ENCODE measurements at regions not wholly inside any gene's neighbourhood (a gene's known extent, or its start where the extent isn't known, plus 50 kb on each side); places are given as distances from the start of the nearest gene placed in this dataset.

DNA sequence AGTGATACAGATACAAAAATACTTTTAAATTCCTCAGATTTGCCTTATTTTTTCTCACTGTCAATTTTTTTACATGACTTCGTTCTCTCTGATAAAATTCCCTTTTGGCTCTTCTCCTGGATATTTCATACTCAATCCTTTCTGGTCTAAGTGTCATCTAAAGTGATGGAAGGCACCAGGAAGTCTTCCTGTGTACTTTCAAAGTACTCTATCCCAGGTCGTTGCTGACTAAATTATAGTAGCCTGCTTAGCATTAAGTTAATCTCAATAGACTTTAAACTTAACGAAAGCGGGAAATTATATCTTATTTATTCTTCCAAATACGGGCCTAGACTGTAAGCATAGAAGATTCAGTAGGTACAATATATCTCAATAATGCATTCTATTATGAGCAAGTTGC is 67.8 kb downstream of the CASP12 start:
- H3K27me3 Mint-ChIP-seq: no peaks in the 10 kb centered on the region
- H3K9me3 Mint-ChIP-seq: no peaks in the 10 kb centered on the region
- no peaks in the 10 kb centered on the region for H3K36me3 Mint-ChIP-seq (ENCODE audit: insufficient read depth)
- H3K4me1 Mint-ChIP-seq: no peaks in the 10 kb centered on the region
- no peak overlapping the region for H3K4me3 Mint-ChIP-seq
- DNase-seq (ENCODE audit: low spot score in 2 of 2): no peak
- no peak overlapping the region for H3K27ac Mint-ChIP-seq (ENCODE audit: low read depth)
- no peak for ATAC-seq (replicated peaks; ENCODE audit: extremely low read depth, poor library complexity, severe bottlenecking)

DNA sequence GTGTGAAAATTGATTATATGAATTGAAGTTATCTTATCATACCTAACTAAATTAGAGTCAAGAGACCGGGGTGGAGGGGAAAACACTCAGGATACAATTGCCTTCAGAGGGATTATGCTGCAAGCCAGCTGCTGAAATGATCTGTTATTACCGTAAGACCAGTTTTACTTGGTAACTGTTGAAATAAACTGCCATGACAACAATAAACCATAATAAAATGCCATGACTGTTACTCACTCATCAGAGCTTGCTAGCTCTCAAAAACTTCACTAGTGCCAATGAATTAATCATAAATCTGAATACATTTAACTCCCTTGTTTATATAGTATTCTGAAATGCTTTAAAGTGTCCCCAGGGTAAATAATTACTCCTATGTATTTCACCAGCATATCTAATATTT is 68.2 kb downstream of the CASP12 start:
- Mint-ChIP-seq H3K4me1 (no peaks in the 10 kb centered on the region), H3K27ac (ENCODE audit: low read depth) (no peak overlapping the region), H3K36me3 (ENCODE audit: insufficient read depth) (no peaks in the 10 kb centered on the region), H3K4me3 (no peak overlapping the region), H3K27me3 (no peaks in the 10 kb centered on the region), H3K9me3 (no peaks in the 10 kb centered on the region)
- ATAC-seq (replicated peaks; ENCODE audit: extremely low read depth, poor library complexity, severe bottlenecking) (no peak), DNase-seq (ENCODE audit: low spot score in 2 of 2) (no peak)

DNA sequence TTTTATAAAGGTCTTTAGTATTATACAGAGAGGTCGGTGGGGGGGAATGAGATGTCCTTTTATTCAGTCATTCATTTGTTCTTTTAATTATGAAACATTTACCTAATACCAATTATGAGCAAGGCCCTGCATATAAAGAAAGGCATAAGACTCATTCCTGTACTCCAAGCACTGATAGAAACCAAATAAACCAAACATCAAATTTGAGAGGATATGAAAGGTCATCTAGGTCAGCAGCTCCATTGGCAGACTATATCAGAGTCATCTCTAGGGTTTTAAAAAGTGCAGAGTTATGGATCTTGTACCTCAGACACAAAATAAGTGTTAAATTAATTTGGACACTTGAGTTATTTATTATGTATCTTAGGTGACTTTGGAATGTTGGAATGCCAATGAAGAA is 71.5 kb downstream of the CASP12 start:
- Mint-ChIP-seq H3K4me3 (no peak overlapping the region), H3K9me3 (no peaks in the 10 kb centered on the region), H3K4me1 (peaks cover 11% of the 10 kb centered on the region), H3K36me3 (ENCODE audit: insufficient read depth) (no peaks in the 10 kb centered on the region), H3K27ac (ENCODE audit: low read depth) (no peak overlapping the region), H3K27me3 (no peaks in the 10 kb centered on the region)
- ATAC-seq (replicated peaks; ENCODE audit: extremely low read depth, poor library complexity, severe bottlenecking): no peak
- DNase-seq (ENCODE audit: low spot score in 2 of 2): no peak

DNA sequence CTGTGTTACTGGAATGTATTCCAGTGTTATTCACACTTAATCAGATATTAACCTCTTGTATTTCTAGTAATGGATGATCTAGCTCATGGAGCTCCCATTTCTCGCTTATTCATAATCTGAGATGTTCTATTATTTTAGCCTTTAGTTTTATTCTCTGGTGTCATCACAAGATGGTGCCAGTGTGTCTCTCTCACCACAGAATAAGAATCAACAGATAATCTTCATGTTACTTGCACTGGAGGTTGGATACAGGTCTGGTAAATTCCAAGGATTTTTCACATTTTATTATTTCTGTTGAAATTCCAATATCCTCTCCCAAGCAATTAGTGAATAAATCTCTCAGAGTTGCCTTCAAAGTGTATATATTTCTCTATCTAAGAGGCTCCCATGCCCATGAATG is 74.6 kb downstream of the CASP12 start:
- Mint-ChIP-seq H3K4me3 (no peak overlapping the region), H3K27me3 (no peaks in the 10 kb centered on the region), H3K9me3 (no peaks in the 10 kb centered on the region), H3K4me1 (peaks cover 19% of the 10 kb centered on the region), H3K36me3 (ENCODE audit: insufficient read depth) (no peaks in the 10 kb centered on the region), H3K27ac (ENCODE audit: low read depth) (no peak overlapping the region)
- ATAC-seq (replicated peaks; ENCODE audit: extremely low read depth, poor library complexity, severe bottlenecking) (no peak), DNase-seq (ENCODE audit: low spot score in 2 of 2) (no peak)

DNA sequence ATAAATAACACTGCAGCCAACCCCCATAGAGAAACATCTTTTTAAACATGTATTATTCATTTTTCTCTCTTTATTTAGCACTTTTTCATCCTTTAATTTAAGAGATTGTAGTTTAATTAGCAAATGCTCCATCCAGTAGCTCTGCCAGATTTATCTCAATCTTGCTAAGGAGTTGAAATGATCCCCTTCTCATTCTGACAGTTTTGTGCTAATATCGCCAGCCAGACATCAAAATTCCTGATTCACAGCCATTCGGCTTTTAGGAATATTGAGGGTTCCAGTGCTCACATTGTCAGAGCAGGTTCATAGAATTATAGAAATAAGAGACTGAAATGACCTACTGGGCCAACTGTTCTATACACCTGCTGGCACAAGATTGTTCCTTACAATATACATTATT is 77.8 kb downstream of the CASP12 start:
- no peak overlapping the region for H3K4me3 Mint-ChIP-seq
- no peaks in the 10 kb centered on the region for H3K36me3 Mint-ChIP-seq (ENCODE audit: insufficient read depth)
- H3K27me3 Mint-ChIP-seq: no peaks in the 10 kb centered on the region
- no peak overlapping the region for H3K27ac Mint-ChIP-seq (ENCODE audit: low read depth)
- no peak for DNase-seq (ENCODE audit: low spot score in 2 of 2)
- ATAC-seq (replicated peaks; ENCODE audit: extremely low read depth, poor library complexity, severe bottlenecking): no peak
- peaks cover 19% of the 10 kb centered on the region for H3K4me1 Mint-ChIP-seq
- no peaks in the 10 kb centered on the region for H3K9me3 Mint-ChIP-seq

DNA sequence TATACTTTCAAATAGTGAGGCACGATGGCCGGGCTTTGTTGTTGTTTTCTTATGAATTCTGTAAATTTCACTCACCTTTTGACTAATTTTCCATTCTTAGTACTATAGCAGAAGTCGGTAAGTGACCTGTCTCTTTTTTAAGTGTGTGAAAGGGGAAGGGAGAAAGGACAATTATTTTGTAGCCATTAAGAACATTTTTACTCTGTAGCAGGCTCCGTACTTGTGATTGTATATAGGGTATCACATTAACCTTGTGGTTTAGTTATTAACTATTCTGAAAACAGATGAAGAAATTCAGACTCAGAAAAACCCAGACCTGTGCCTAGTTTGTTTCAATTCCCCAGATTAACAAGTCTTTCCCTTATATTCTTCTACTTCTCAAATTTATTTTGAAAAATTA is 78.7 kb downstream of the CASP12 start:
- Mint-ChIP-seq H3K27ac (ENCODE audit: low read depth) (no peak overlapping the region), H3K4me1 (peaks cover 18% of the 10 kb centered on the region), H3K36me3 (ENCODE audit: insufficient read depth) (no peaks in the 10 kb centered on the region), H3K27me3 (no peaks in the 10 kb centered on the region), H3K9me3 (no peaks in the 10 kb centered on the region), H3K4me3 (no peak overlapping the region)
- no peak for ATAC-seq (replicated peaks; ENCODE audit: extremely low read depth, poor library complexity, severe bottlenecking)
- DNase-seq (ENCODE audit: low spot score in 2 of 2): no peak

DNA sequence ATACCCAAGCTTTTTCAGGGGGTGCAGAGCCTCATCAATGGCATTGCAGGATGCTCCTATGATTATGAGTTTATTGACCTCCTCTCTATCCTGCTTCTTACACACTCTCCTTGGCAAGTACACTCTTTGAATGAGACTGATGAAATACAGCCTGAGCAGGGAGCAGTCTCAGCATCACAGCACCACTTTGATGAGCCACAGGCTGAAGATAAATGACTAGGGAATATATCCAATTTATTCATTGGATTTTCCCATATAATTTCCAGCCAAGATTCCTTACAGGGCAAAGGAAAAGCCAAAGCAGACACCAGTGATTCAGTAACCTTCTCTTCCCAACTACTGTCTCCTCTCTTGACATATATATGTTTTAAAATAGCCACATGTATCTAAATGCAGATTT is 79.2 kb downstream of the CASP12 start:
- ATAC-seq (replicated peaks; ENCODE audit: extremely low read depth, poor library complexity, severe bottlenecking) (no peak), DNase-seq (ENCODE audit: low spot score in 2 of 2) (no peak)
- peaks cover 13% of the 10 kb centered on the region for H3K4me1 Mint-ChIP-seq
- H3K9me3 Mint-ChIP-seq: no peaks in the 10 kb centered on the region
- H3K27ac Mint-ChIP-seq (ENCODE audit: low read depth): no peak overlapping the region
- H3K4me3 Mint-ChIP-seq: no peak overlapping the region
- H3K36me3 Mint-ChIP-seq (ENCODE audit: insufficient read depth): no peaks in the 10 kb centered on the region
- H3K27me3 Mint-ChIP-seq: no peaks in the 10 kb centered on the region

DNA sequence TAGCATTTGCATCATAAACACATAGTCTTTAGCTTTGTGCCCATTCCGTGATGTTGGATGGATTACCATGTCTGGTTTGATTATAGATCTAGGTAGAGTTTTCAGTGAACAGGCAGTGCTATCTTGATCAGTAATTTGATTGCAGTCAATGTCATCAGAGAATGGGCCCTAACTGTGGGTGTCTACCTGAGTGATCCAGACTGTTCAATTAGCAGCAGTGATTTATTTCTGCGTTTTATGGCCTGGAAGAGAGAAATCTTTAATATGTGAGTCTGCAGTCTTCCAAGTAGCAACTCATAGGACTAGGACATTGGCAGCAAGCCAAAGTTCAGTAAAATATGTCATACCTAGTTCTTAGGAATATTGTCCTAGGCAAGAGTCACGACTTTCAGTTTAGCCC is 80.3 kb downstream of the CASP12 start:
- Mint-ChIP-seq H3K4me3 (no peak overlapping the region), H3K27me3 (no peaks in the 10 kb centered on the region), H3K9me3 (no peaks in the 10 kb centered on the region), H3K36me3 (ENCODE audit: insufficient read depth) (no peaks in the 10 kb centered on the region), H3K27ac (ENCODE audit: low read depth) (no peak overlapping the region), H3K4me1 (peaks cover 8% of the 10 kb centered on the region)
- no peak for ATAC-seq (replicated peaks; ENCODE audit: extremely low read depth, poor library complexity, severe bottlenecking)
- no peak for DNase-seq (ENCODE audit: low spot score in 2 of 2)

DNA sequence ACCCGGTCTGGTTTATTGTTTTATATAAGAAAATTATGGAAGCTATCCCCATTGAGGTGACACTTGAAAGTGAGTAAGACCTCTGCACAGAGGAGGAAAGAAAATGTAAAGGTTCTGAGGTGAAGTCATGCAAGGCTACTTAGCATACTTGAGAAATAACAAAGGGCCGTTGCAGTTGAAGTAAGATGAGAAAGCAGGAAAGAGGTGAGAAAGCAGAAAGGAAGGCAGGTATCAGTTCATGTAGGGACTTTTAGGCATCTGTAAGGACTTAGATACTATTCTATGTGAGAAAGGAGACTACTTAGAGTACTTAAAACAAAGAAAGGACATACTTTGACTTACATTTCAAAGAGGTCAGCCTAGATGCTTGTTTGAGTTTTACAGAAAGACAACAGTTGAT is 84.7 kb downstream of the CASP12 start:
- H3K4me1 Mint-ChIP-seq: no peaks in the 10 kb centered on the region
- H3K27me3 Mint-ChIP-seq: no peaks in the 10 kb centered on the region
- no peaks in the 10 kb centered on the region for H3K36me3 Mint-ChIP-seq (ENCODE audit: insufficient read depth)
- H3K9me3 Mint-ChIP-seq: no peaks in the 10 kb centered on the region
- DNase-seq (ENCODE audit: low spot score in 2 of 2) (no peak), ATAC-seq (replicated peaks; ENCODE audit: extremely low read depth, poor library complexity, severe bottlenecking) (no peak)
- no peak overlapping the region for H3K4me3 Mint-ChIP-seq
- H3K27ac Mint-ChIP-seq (ENCODE audit: low read depth): no peak overlapping the region

DNA sequence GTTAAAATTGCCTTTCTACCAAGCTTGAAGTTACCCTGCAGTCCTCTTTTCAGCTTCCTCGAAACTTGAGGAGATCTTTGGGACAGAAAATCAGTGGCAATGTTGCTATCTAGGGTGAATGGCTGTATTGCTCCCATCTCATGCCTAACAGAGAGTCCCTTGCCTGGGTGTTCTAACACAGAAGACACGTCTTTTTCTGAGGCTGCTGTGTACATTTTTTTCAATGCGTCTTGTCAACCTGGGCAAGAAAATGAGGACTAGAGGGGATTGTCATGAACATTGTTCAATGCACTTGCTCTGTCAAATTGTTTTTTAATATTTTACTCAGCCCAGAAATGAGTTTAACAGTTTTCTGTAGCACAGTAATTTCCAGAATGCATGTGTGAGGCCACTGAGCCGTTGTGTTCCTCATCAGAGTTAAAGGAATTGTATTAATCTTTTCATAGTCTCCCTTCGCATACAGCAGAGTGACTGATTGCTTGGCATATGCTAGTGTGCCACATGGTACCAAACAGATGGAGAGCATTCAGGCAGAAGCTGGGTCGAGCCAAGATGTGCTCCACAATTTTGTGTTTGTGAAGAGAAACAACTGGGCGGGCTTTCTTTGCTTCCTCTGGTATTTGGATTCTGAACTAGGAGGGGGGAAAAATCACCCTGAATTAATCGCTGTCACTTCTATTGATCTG is 86.0 kb downstream of the CASP12 start:
- no peak overlapping the region for H3K27ac Mint-ChIP-seq (ENCODE audit: low read depth)
- H3K4me3 Mint-ChIP-seq: no peak overlapping the region
- DNase-seq (ENCODE audit: low spot score in 2 of 2): no peak
- no peaks in the 10 kb centered on the region for H3K27me3 Mint-ChIP-seq
- H3K4me1 Mint-ChIP-seq: no peaks in the 10 kb centered on the region
- no peaks in the 10 kb centered on the region for H3K9me3 Mint-ChIP-seq
- no peak for ATAC-seq (replicated peaks; ENCODE audit: extremely low read depth, poor library complexity, severe bottlenecking)
- H3K36me3 Mint-ChIP-seq (ENCODE audit: insufficient read depth): no peaks in the 10 kb centered on the region

DNA sequence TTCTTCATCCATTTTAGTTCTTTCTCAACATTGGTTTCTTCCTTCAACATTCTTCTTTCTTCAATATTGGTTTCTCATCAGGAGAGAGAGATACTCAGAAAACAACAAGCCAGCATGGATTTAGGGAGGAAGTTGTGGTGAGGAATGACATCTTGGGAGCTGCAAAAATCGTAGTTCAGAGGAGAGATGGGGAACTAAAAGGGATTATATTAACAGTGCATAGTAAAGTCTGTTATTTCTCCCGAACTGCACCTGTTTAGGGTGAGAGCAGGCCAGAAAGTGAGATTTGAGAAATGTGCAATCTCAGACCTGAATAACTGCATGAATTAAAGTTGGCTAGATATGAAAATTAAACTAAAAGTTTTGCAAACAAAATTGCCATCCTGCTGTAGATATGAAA is 94.5 kb downstream of the CASP12 start:
- no peaks in the 10 kb centered on the region for H3K27me3 Mint-ChIP-seq
- no peak for ATAC-seq (replicated peaks; ENCODE audit: extremely low read depth, poor library complexity, severe bottlenecking)
- peaks cover 14% of the 10 kb centered on the region for H3K4me1 Mint-ChIP-seq
- no peaks in the 10 kb centered on the region for H3K36me3 Mint-ChIP-seq (ENCODE audit: insufficient read depth)
- H3K4me3 Mint-ChIP-seq: no peak overlapping the region
- H3K9me3 Mint-ChIP-seq: no peaks in the 10 kb centered on the region
- DNase-seq (ENCODE audit: low spot score in 2 of 2): no peak
- no peak overlapping the region for H3K27ac Mint-ChIP-seq (ENCODE audit: low read depth)

DNA sequence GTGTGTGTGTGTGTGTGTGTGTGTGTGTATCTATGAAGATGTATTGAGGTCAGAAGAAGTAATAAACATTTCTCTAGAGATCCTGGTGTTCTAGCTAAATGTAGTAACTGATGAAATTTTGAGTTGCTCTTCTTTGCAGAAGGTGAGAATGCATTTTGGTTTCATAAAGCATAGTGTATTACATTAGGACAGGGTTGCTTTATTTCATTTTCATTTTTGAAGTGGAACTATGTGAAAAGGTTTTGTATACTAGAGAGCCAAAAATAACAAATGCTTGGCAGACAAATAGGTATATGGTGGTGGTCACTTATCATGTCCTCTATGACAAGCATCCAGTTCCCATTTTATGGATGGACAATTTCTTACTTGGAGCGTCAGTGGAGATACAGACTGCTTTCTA is 99.0 kb downstream of the CASP12 start:
- peak; percentile 70 for ATAC-seq (replicated peaks; ENCODE audit: extremely low read depth, poor library complexity, severe bottlenecking)
- peak overlapping the region; percentile 94 for H3K27ac Mint-ChIP-seq (ENCODE audit: low read depth)
- H3K36me3 Mint-ChIP-seq (ENCODE audit: insufficient read depth): no peaks in the 10 kb centered on the region
- DNase-seq (ENCODE audit: low spot score in 2 of 2): no peak
- H3K9me3 Mint-ChIP-seq: no peaks in the 10 kb centered on the region
- peak overlapping the region; percentile 72 for H3K4me3 Mint-ChIP-seq
- H3K27me3 Mint-ChIP-seq: no peaks in the 10 kb centered on the region
- H3K4me1 Mint-ChIP-seq: peaks cover 31% of the 10 kb centered on the region

DNA sequence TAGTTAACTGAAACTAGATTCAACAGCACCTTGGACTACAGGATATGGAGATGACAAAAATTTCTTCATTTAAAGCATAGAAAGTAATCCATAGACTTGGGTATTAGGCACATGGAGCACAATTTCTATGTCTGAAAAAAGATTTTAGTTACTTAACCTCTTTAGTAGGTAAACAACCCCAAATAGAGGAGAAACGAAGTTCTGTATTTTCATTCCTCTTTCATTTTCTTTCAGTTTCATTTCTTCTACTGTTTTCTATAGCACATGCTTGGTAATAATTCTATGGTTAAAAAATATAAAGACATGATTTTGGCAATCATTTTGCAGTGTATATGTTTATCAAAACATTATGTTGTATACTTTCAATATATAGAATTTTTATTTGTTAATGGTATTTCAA is 99.5 kb downstream of the CASP12 start:
- Mint-ChIP-seq H3K4me3 (peak overlapping the region; percentile 72), H3K36me3 (ENCODE audit: insufficient read depth) (no peaks in the 10 kb centered on the region), H3K4me1 (peaks cover 32% of the 10 kb centered on the region), H3K27ac (ENCODE audit: low read depth) (peak overlapping the region; percentile 94), H3K9me3 (no peaks in the 10 kb centered on the region), H3K27me3 (no peaks in the 10 kb centered on the region)
- ATAC-seq (replicated peaks; ENCODE audit: extremely low read depth, poor library complexity, severe bottlenecking) (peak; percentile 40), DNase-seq (ENCODE audit: low spot score in 2 of 2) (no peak)

DNA sequence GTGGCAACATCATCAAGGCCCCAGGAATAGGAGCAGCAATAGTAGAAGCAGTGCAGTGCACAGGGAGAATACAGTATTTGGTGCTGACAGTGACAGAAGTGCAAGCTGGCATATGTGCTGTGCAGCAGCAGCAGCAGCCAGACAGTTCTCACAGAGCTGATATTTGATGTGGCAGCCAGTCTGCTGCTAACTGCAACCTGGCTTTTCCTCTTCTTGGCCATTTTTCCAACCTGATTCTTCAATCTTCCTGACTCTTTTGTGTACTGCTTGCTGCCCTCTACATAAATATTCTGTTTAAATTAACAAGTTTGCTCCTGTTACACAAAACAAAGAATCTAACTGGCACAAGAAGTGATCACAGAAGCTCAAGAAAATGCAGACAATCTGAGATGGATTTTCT is 102.0 kb downstream of the CASP12 start:
- H3K4me3 Mint-ChIP-seq: no peak overlapping the region
- DNase-seq (ENCODE audit: low spot score in 2 of 2) (no peak), ATAC-seq (replicated peaks; ENCODE audit: extremely low read depth, poor library complexity, severe bottlenecking) (no peak)
- peaks cover 32% of the 10 kb centered on the region for H3K4me1 Mint-ChIP-seq
- no peaks in the 10 kb centered on the region for H3K27me3 Mint-ChIP-seq
- no peak overlapping the region for H3K27ac Mint-ChIP-seq (ENCODE audit: low read depth)
- no peaks in the 10 kb centered on the region for H3K36me3 Mint-ChIP-seq (ENCODE audit: insufficient read depth)
- H3K9me3 Mint-ChIP-seq: no peaks in the 10 kb centered on the region

Data from central memory CD8-positive, alpha-beta T cell (primary cell).